HG02870 (cell line): ENCODE measurements at regions not wholly inside any gene's neighbourhood (a gene's known extent, or its start where the extent isn't known, plus 50 kb on each side); places are given as distances from the start of the nearest gene placed in this dataset.

Experiments used
- ATAC-seq: cut with Tn5 transposase; IDR thresholded peaks from one replicate; pipeline ENCODE4 v1.9.1; 2021; ENCODE audit warnings: mild to moderate bottlenecking, moderate library complexity; ENCODE audit not compliant: unreplicated experiment

- ATAC-seq: no peak
These were observed 244.2 kb downstream of the TLE3 start for GRCh38 chr15:69853544-69853951.

- ATAC-seq: no peak
These were observed 243.7 kb downstream of the TLE3 start for GRCh38 chr15:69854001-69854400.

- no peak for ATAC-seq
These were observed 243.1 kb downstream of the TLE3 start for GRCh38 chr15:69854521-69855181.

- no peak for ATAC-seq
These were observed 242.3 kb downstream of the TLE3 start for GRCh38 chr15:69855258-69856000.

- ATAC-seq: no peak
These were observed 240.5 kb downstream of the TLE3 start for GRCh38 chr15:69857250-69857649.

GRCh38 chr15:69857686-69858391 lies 239.9 kb downstream of the TLE3 start:
- ATAC-seq: no peak

- no peak for ATAC-seq
These were observed 239.3 kb downstream of the TLE3 start for GRCh38 chr15:69858456-69858855.

GRCh38 chr15:69859866-69860265 lies 237.9 kb downstream of the TLE3 start:
- no peak for ATAC-seq

GRCh38 chr15:69860321-69860720 lies 237.4 kb downstream of the TLE3 start:
- ATAC-seq: no peak

- no peak for ATAC-seq
These were observed 236.8 kb downstream of the TLE3 start for GRCh38 chr15:69860921-69861320.

GRCh38 chr15:69861331-69862171 lies 236.2 kb downstream of the TLE3 start:
- no peak for ATAC-seq

GRCh38 chr15:69862540-69862939 lies 235.2 kb downstream of the TLE3 start:
- no peak for ATAC-seq

- ATAC-seq: no peak
These were observed 234.3 kb downstream of the TLE3 start for GRCh38 chr15:69863446-69863845.

GRCh38 chr15:69865369-69865768 lies 232.3 kb downstream of the TLE3 start:
- no peak for ATAC-seq

- no peak for ATAC-seq
These were observed 229.0 kb downstream of the TLE3 start for GRCh38 chr15:69868756-69869155.

GRCh38 chr15:69869291-69869690 lies 228.4 kb downstream of the TLE3 start:
- ATAC-seq: no peak

- ATAC-seq: no peak
These were observed 227.7 kb downstream of the TLE3 start for GRCh38 chr15:69869881-69870505.

GRCh38 chr15:69871511-69872134 lies 226.1 kb downstream of the TLE3 start:
- ATAC-seq: no peak

GRCh38 chr15:69873807-69874206 lies 223.9 kb downstream of the TLE3 start:
- no peak for ATAC-seq

GRCh38 chr15:69874321-69874720 lies 223.4 kb downstream of the TLE3 start:
- ATAC-seq: no peak
